HEK293 (cell line): ENCODE measurements at regions not wholly inside any gene's neighbourhood (a gene's known extent, or its start where the extent isn't known, plus 50 kb on each side); places are given as distances from the start of the nearest gene placed in this dataset.

Source experiments
- CTCF ChIA-PET: fragments of 350-600 bp; formaldehyde crosslinking; extraction: SDS; loops from one replicate; lab custom pipeline; 2021; ENCODE audit warnings: antibody characterized with exemption; lab: Yijun Ruan, JAX
- POLR2A ChIA-PET: fragments of 300-600 bp; formaldehyde crosslinking; extraction: SDS; loops from one replicate; lab custom pipeline; 2020; ENCODE audit warnings: antibody characterized with exemption, inconsistent platforms; lab: Yijun Ruan, JAX
- H3K27ac ChIP-seq: fragments of 200-500 bp; sonication (Bioruptor generic); 2 replicates; pipeline ENCODE4 v1.5.1; 2014; ENCODE audit warnings: low read depth, low read length, control low read depth, inconsistent platforms; ENCODE audit errors: extremely low read depth
- H3K36me3 ChIP-seq, 2 experiments: fragments of 200-500 bp in 1 of 2; sonication (Bioruptor generic) in 1 of 2; 1 replicate in 1 of 2; 2 replicates in 1 of 2; pipeline ENCODE4 v1.5.1; 2014 to 2017; ENCODE audit warnings: inconsistent platforms in 2 of 2, low read length in 2 of 2; ENCODE audit not compliant: control insufficient read depth in 2 of 2, insufficient read depth in 1 of 2
- H3K4me1 ChIP-seq: fragments of 200-500 bp; sonication (Bioruptor generic); 2 replicates; pipeline ENCODE4 v1.5.1; 2014; ENCODE audit warnings: mild to moderate bottlenecking, low read length, inconsistent platforms; ENCODE audit not compliant: control insufficient read depth, insufficient read depth
- H3K4me3 ChIP-seq: 2 replicates; pipeline ENCODE4 v1.5.1; 2011; ENCODE audit warnings: low read depth, mild to moderate bottlenecking, control low read depth, low read length, moderate library complexity
- H3K9me3 ChIP-seq: fragments of 200-500 bp; sonication (Bioruptor generic); 2 replicates; pipeline ENCODE4 v1.5.1; 2014; ENCODE audit warnings: low read depth, low read length, inconsistent platforms; ENCODE audit not compliant: control insufficient read depth, insufficient read depth
- BCL11A ChIP-seq: fragments of 450-650 bp; formaldehyde crosslinking; IDR thresholded peaks from 2 replicates; pipeline ENCODE4 v1.5.1; 2016; ENCODE audit warnings: low read depth, missing biosample characterization, missing genetic modification characterization
- OVOL3 ChIP-seq: fragments of 450-650 bp; formaldehyde crosslinking; IDR thresholded peaks from 2 replicates; pipeline ENCODE4 v1.5.1; 2016; ENCODE audit warnings: missing biosample characterization, missing genetic modification characterization
- TRIM28 ChIP-seq: IDR thresholded peaks from 2 replicates; pipeline ENCODE4 v1.6.1; 2011; ENCODE audit warnings: low read length, control low read depth, borderline replicate concordance
- YY1 ChIP-seq: fragments of 450-650 bp; formaldehyde crosslinking; IDR thresholded peaks from 2 replicates; pipeline ENCODE4 v1.5.1; 2018; ENCODE audit warnings: missing biosample characterization, missing genetic modification characterization
- ZBTB1 ChIP-seq: fragments of 450-650 bp; formaldehyde crosslinking; IDR thresholded peaks from 2 replicates; pipeline ENCODE4 v1.5.1; 2016; ENCODE audit warnings: missing biosample characterization, missing genetic modification characterization
- ZBTB21 ChIP-seq: fragments of 450-650 bp; formaldehyde crosslinking; IDR thresholded peaks from 2 replicates; pipeline ENCODE4 v1.5.1; 2017; ENCODE audit warnings: missing biosample characterization, missing genetic modification characterization
- ZEB2 ChIP-seq: fragments of 450-650 bp; formaldehyde crosslinking; IDR thresholded peaks from 2 replicates; pipeline ENCODE4 v1.5.1; 2016; ENCODE audit warnings: missing biosample characterization, missing genetic modification characterization
- ZNF112 ChIP-seq: fragments of 450-650 bp; formaldehyde crosslinking; IDR thresholded peaks from 2 replicates; pipeline ENCODE4 v1.5.0; 2017; ENCODE audit warnings: missing biosample characterization, missing genetic modification characterization
- ZNF132 ChIP-seq: fragments of 450-650 bp; formaldehyde crosslinking; IDR thresholded peaks from 2 replicates; pipeline ENCODE4 v1.5.1; 2017; ENCODE audit warnings: missing biosample characterization, missing genetic modification characterization, borderline replicate concordance
- ZNF214 ChIP-seq: fragments of 450-650 bp; formaldehyde crosslinking; IDR thresholded peaks from 2 replicates; pipeline ENCODE4 v1.5.1; 2017; ENCODE audit warnings: missing biosample characterization, mild to moderate bottlenecking, missing genetic modification characterization, borderline replicate concordance
- ZNF221 ChIP-seq: fragments of 450-650 bp; formaldehyde crosslinking; IDR thresholded peaks from 2 replicates; pipeline ENCODE4 v1.5.1; 2017; ENCODE audit warnings: missing biosample characterization, missing genetic modification characterization, borderline replicate concordance
- ZNF223 ChIP-seq: fragments of 450-650 bp; formaldehyde crosslinking; IDR thresholded peaks from 2 replicates; pipeline ENCODE4 v1.5.1; 2016; ENCODE audit warnings: missing biosample characterization, missing genetic modification characterization
- ZNF274 ChIP-seq, 2 experiments: fragments of 200-500 bp in 1 of 2; fragments of 450-650 bp in 1 of 2; sonication (Bioruptor generic) in 1 of 2; formaldehyde crosslinking in 1 of 2; IDR thresholded peaks; 2 replicates each; pipeline versions ENCODE4 v1.5.1 to v1.6.1; 2014 to 2016; ENCODE audit warnings: borderline replicate concordance in 1 of 2, inconsistent platforms in 1 of 2, low read length in 1 of 2, missing biosample characterization in 1 of 2, missing genetic modification characterization in 1 of 2
- ZNF324 ChIP-seq: fragments of 450-650 bp; formaldehyde crosslinking; IDR thresholded peaks from 2 replicates; pipeline ENCODE4 v1.5.1; 2016; ENCODE audit warnings: missing biosample characterization, missing genetic modification characterization
- ZNF366 ChIP-seq: fragments of 450-650 bp; formaldehyde crosslinking; conservative IDR thresholded peaks from 2 replicates; pipeline ENCODE4 v1.5.1; 2016; ENCODE audit warnings: missing biosample characterization, missing genetic modification characterization
- ZNF549 ChIP-seq: fragments of 450-650 bp; IDR thresholded peaks from 2 replicates; pipeline ENCODE4 v1.5.1; 2018; ENCODE audit warnings: missing biosample characterization, missing genetic modification characterization, mild to moderate bottlenecking, inconsistent platforms, moderate library complexity
- ZNF555 ChIP-seq: fragments of 450-650 bp; formaldehyde crosslinking; conservative IDR thresholded peaks from 2 replicates; pipeline ENCODE4 v1.5.1; 2017; ENCODE audit warnings: missing biosample characterization, mild to moderate bottlenecking, missing genetic modification characterization, inconsistent platforms
- ZNF560 ChIP-seq: fragments of 450-650 bp; formaldehyde crosslinking; IDR thresholded peaks from 2 replicates; pipeline ENCODE4 v1.5.1; 2017; ENCODE audit warnings: missing biosample characterization, missing genetic modification characterization, borderline replicate concordance
- ZNF658 ChIP-seq: fragments of 450-650 bp; formaldehyde crosslinking; IDR thresholded peaks from 2 replicates; pipeline ENCODE4; 2016; ENCODE audit warnings: missing biosample characterization, missing genetic modification characterization
- ZNF701 ChIP-seq: fragments of 450-650 bp; formaldehyde crosslinking; IDR thresholded peaks from 2 replicates; pipeline ENCODE4 v1.5.1; 2016; ENCODE audit warnings: missing biosample characterization, missing genetic modification characterization
- TF ChIP-seq, protein P1 (sequence below): fragments of 450-650 bp; formaldehyde crosslinking; IDR thresholded peaks from 2 replicates; pipeline ENCODE4 v1.5.1; 2016; ENCODE audit warnings: missing biosample characterization, missing genetic modification characterization
- TF ChIP-seq, protein P2 (sequence below): IDR thresholded peaks from 2 replicates; pipeline ENCODE4 v1.6.1; 2011; ENCODE audit warnings: mild to moderate bottlenecking, low read depth, low read length, borderline replicate concordance
- TF ChIP-seq, protein P3 (sequence below): fragments of 450-650 bp; formaldehyde crosslinking; IDR thresholded peaks from 2 replicates; pipeline ENCODE4 v1.5.1; 2016; ENCODE audit warnings: missing biosample characterization, missing genetic modification characterization
- TF ChIP-seq, protein P4 (sequence below): fragments of 450-650 bp; formaldehyde crosslinking; IDR thresholded peaks from 2 replicates; pipeline ENCODE4 v1.5.1; 2017; ENCODE audit warnings: missing biosample characterization, missing genetic modification characterization
- TF ChIP-seq, protein P5 (sequence below): fragments of 450-650 bp; formaldehyde crosslinking; IDR thresholded peaks from 2 replicates; pipeline ENCODE4 v1.5.1; 2016; ENCODE audit warnings: missing biosample characterization, missing genetic modification characterization
- TF ChIP-seq, protein P6 (sequence below): fragments of 450-650 bp; formaldehyde crosslinking; IDR thresholded peaks from 2 replicates; pipeline ENCODE4 v1.5.1; 2016; ENCODE audit warnings: missing biosample characterization, missing genetic modification characterization

DNA sequence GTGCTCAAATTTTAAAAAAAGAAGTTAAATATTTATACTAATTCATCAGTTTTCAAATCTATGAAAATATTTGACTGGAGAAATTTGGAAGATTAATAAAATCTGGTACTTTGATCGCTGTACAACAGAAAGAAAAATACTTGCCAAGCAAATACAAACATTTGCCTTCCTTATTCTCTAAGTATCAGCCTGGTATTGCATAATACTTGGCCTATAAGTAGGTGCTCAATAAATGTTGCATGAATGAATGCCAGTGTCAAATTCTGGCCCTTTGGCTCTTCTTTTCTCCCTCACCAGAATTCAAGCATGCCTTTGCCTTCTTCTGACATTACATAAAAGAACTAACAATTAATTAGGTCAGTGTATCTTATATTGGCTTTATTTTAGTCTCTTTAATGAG lies 601.7 kb upstream of the GBE1 start:
- POLR2A ChIA-PET = no interaction called here
- TF ChIP-seq, protein P1, sequence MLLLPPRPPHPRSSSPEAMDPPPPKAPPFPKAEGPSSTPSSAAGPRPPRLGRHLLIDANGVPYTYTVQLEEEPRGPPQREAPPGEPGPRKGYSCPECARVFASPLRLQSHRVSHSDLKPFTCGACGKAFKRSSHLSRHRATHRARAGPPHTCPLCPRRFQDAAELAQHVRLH (tag by site-specific recombination) = no peak
- TF ChIP-seq, protein P2, sequence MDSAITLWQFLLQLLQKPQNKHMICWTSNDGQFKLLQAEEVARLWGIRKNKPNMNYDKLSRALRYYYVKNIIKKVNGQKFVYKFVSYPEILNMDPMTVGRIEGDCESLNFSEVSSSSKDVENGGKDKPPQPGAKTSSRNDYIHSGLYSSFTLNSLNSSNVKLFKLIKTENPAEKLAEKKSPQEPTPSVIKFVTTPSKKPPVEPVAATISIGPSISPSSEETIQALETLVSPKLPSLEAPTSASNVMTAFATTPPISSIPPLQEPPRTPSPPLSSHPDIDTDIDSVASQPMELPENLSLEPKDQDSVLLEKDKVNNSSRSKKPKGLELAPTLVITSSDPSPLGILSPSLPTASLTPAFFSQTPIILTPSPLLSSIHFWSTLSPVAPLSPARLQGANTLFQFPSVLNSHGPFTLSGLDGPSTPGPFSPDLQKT = no peak
- TF ChIP-seq ZNF701 (tag by site-specific recombination) = no peak
- no peak for TF ChIP-seq ZNF324 (tag by site-specific recombination)
- no peak for TF ChIP-seq ZNF112 (tag by site-specific recombination)
- TF ChIP-seq ZNF221 (tag by site-specific recombination) = no peak
- no peak for TF ChIP-seq ZNF555 (tag by site-specific recombination)
- no peak for TF ChIP-seq BCL11A (tag by site-specific recombination)
- TF ChIP-seq YY1 (tag by site-specific recombination) = no peak
- TF ChIP-seq ZNF132 (tag by site-specific recombination) = no peak
- TF ChIP-seq ZNF274 (IDR thresholded peaks at IDR 0.05; ENCODE audit: low read length) = no peak
- no peak for TF ChIP-seq ZNF274 (tag by site-specific recombination; IDR thresholded peaks at IDR 0.05; ENCODE audit: borderline replicate concordance)
- TF ChIP-seq, protein P3, sequence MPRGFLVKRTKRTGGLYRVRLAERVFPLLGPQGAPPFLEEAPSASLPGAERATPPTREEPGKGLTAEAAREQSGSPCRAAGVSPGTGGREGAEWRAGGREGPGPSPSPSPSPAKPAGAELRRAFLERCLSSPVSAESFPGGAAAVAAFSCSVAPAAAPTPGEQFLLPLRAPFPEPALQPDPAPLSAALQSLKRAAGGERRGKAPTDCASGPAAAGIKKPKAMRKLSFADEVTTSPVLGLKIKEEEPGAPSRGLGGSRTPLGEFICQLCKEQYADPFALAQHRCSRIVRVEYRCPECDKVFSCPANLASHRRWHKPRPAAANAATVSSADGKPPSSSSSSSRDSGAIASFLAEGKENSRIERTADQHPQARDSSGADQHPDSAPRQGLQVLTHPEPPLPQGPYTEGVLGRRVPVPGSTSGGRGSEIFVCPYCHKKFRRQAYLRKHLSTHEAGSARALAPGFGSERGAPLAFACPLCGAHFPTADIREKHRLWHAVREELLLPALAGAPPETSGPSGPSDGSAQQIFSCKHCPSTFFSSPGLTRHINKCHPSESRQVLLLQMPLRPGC (tag by site-specific recombination) = no peak
- TF ChIP-seq, protein P4, sequence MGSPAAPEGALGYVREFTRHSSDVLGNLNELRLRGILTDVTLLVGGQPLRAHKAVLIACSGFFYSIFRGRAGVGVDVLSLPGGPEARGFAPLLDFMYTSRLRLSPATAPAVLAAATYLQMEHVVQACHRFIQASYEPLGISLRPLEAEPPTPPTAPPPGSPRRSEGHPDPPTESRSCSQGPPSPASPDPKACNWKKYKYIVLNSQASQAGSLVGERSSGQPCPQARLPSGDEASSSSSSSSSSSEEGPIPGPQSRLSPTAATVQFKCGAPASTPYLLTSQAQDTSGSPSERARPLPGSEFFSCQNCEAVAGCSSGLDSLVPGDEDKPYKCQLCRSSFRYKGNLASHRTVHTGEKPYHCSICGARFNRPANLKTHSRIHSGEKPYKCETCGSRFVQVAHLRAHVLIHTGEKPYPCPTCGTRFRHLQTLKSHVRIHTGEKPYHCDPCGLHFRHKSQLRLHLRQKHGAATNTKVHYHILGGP (tag by site-specific recombination) = no peak
- no peak for TF ChIP-seq ZNF549 (tag by site-specific recombination)
- no peak for TF ChIP-seq ZNF560 (tag by site-specific recombination)
- no peak for TF ChIP-seq ZNF214 (tag by site-specific recombination)
- TF ChIP-seq ZBTB21 (tag by site-specific recombination) = no peak
- no peak for TF ChIP-seq ZNF366 (tag by site-specific recombination)
- TF ChIP-seq, all 188 proteins: peak for 0
- no peaks in the 10 kb centered on the region for H3K36me3 ChIP-seq
- H3K4me3 ChIP-seq = no peak overlapping the region
- H3K27ac ChIP-seq = no peak overlapping the region
- CTCF ChIA-PET = no interaction called here
- H3K9me3 ChIP-seq = no peaks in the 10 kb centered on the region
- no peaks in the 10 kb centered on the region for H3K4me1 ChIP-seq

DNA sequence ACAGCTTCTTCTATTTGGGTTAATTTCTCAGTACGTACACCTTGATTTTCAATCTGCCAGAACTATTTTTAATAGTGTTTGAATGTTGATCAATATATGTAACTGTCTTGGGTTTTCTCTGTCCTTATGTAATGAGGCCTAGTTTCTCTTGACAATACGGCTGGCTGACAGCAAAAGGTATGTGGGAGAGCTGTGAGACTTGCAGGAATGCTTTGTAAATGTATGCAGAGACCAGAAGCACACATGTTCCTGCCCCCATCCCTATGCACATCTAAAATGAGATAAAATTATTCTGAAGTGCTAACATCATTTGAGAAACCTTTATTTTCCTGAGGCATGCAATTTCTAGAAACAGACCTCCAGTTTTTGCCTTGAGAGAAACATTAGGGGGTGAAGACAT lies 593.8 kb upstream of the GBE1 start:
- CTCF ChIA-PET = no interaction called here
- no peaks in the 10 kb centered on the region for H3K9me3 ChIP-seq
- no peaks in the 10 kb centered on the region for H3K4me1 ChIP-seq
- H3K4me3 ChIP-seq = no peak overlapping the region
- POLR2A ChIA-PET = no interaction called here
- H3K27ac ChIP-seq = no peak overlapping the region
- no peaks in the 10 kb centered on the region for H3K36me3 ChIP-seq
- TF ChIP-seq ZNF223 (tag by site-specific recombination) (no peak), TRIM28 (no peak), ZNF658 (tag by site-specific recombination) (no peak), ZEB2 (tag by site-specific recombination) (no peak), OVOL3 (no peak), ZBTB1 (tag by site-specific recombination) (no peak), ZNF112 (tag by site-specific recombination) (no peak)
- TF ChIP-seq, protein P5, sequence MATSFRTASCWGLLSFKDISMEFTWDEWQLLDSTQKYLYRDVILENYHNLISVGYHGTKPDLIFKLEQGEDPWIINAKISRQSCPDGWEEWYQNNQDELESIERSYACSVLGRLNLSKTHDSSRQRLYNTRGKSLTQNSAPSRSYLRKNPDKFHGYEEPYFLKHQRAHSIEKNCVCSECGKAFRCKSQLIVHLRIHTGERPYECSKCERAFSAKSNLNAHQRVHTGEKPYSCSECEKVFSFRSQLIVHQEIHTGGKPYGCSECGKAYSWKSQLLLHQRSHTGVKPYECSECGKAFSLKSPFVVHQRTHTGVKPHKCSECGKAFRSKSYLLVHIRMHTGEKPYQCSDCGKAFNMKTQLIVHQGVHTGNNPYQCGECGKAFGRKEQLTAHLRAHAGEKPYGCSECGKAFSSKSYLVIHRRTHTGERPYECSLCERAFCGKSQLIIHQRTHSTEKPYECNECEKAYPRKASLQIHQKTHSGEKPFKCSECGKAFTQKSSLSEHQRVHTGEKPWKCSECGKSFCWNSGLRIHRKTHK (tag by site-specific recombination) = no peak
- TF ChIP-seq, protein P6, sequence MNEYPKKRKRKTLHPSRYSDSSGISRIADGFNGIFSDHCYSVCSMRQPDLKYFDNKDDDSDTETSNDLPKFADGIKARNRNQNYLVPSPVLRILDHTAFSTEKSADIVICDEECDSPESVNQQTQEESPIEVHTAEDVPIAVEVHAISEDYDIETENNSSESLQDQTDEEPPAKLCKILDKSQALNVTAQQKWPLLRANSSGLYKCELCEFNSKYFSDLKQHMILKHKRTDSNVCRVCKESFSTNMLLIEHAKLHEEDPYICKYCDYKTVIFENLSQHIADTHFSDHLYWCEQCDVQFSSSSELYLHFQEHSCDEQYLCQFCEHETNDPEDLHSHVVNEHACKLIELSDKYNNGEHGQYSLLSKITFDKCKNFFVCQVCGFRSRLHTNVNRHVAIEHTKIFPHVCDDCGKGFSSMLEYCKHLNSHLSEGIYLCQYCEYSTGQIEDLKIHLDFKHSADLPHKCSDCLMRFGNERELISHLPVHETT (tag by site-specific recombination) = no peak
